Kidney epithelial cell (primary cell): ENCODE measurements at regions not wholly inside any gene's neighbourhood (a gene's known extent, or its start where the extent isn't known, plus 50 kb on each side); places are given as distances from the start of the nearest gene placed in this dataset.
"Not testable (repeated sequence)": the region's sequence is repeated elsewhere in the genome, so short reads cannot be mapped to it uniquely, and the experiment has no call there.

ENCODE experiments used
- DNase-seq: peaks from one replicate; pipeline ENCODE4 v3.0.0-alpha.2; 2010; ENCODE audit warnings: low read depth
- H3K27me3 ChIP-seq: 2 replicates; pipeline ENCODE4 v1.6.0; 2011; ENCODE audit warnings: low read length; ENCODE audit not compliant: control insufficient read depth, insufficient read depth
- H3K36me3 ChIP-seq: 2 replicates; pipeline ENCODE4 v1.5.1; 2011; ENCODE audit warnings: low read length; ENCODE audit not compliant: control insufficient read depth, insufficient read depth
- H3K4me3 ChIP-seq: 2 replicates; pipeline ENCODE4 v1.5.1; 2011; ENCODE audit warnings: low read depth, mild to moderate bottlenecking, control low read depth, low read length
- TF ChIP-seq, protein P1 (sequence below): IDR thresholded peaks from 2 replicates; pipeline ENCODE4 v1.5.1; 2011; ENCODE audit warnings: mild to moderate bottlenecking, moderate library complexity, low read length, control low read depth, inconsistent platforms; ENCODE audit not compliant: insufficient read depth, poor library complexity, severe bottlenecking

- no peak for DNase-seq
- TF ChIP-seq, protein P1, sequence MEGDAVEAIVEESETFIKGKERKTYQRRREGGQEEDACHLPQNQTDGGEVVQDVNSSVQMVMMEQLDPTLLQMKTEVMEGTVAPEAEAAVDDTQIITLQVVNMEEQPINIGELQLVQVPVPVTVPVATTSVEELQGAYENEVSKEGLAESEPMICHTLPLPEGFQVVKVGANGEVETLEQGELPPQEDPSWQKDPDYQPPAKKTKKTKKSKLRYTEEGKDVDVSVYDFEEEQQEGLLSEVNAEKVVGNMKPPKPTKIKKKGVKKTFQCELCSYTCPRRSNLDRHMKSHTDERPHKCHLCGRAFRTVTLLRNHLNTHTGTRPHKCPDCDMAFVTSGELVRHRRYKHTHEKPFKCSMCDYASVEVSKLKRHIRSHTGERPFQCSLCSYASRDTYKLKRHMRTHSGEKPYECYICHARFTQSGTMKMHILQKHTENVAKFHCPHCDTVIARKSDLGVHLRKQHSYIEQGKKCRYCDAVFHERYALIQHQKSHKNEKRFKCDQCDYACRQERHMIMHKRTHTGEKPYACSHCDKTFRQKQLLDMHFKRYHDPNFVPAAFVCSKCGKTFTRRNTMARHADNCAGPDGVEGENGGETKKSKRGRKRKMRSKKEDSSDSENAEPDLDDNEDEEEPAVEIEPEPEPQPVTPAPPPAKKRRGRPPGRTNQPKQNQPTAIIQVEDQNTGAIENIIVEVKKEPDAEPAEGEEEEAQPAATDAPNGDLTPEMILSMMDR, result no peak
- no peak overlapping the region for H3K4me3 ChIP-seq
- no peaks in the 10 kb centered on the region for H3K36me3 ChIP-seq
- no peaks in the 10 kb centered on the region for H3K27me3 ChIP-seq
Measured at GRCh38 chr6:69542494-69542893, 254.3 kb downstream of the LMBRD1 start.

DNA sequence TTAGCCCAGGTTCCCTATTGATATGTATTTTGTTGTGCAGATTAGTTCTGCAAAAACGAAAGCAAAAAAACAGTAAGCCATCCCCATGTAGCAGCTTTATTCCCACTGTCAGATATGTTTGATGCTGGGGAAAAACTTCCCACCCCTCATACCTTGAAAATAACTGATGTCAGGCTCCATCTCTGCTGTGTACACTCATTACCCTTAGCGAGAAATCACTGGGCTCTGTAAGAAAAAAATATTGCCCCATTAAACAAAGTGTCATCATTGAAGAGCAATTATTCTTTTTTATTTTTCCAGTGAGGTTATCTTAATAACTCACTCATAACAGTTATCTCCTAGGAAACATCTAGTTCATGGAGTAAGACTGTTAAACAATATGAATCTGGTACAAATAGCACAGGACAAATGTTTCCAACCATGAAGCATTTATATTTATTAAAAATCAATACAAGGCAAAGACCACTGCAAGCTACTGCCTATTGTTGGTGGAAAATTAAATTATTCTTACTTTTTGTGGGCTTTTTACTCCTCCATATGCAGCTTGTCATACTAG, 268.8 kb downstream of the LMBRD1 start:
- DNase-seq, result no peak
- Histone ChIP-seq H3K36me3 (no peaks in the 10 kb centered on the region), H3K4me3 (no peak overlapping the region), H3K27me3 (no peaks in the 10 kb centered on the region)
- TF ChIP-seq, protein P1, result no peak

DNA sequence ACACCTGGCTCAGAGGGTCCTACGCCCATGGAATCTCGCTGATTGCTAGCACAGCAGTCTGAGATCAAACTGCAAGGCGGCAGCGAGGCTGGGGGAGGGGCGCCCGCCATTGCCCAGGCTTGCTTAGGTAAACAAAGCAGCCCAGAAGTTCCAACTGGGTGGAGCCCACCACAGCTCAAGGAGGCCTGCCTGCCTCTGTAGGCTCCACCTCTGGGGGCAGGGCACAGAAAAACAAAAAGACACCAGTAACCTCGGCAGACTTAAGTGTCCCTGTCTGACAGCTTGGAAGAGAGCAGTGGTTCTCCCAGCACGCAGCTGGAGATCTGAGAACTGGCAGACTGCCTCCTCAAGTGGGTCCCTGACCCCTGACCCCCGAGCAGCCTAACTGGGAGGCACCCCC, 281.3 kb downstream of the LMBRD1 start:
- DNase-seq, H3K4me3 ChIP-seq, H3K27me3 ChIP-seq, H3K36me3 ChIP-seq: not testable (repeated sequence)

DNA sequence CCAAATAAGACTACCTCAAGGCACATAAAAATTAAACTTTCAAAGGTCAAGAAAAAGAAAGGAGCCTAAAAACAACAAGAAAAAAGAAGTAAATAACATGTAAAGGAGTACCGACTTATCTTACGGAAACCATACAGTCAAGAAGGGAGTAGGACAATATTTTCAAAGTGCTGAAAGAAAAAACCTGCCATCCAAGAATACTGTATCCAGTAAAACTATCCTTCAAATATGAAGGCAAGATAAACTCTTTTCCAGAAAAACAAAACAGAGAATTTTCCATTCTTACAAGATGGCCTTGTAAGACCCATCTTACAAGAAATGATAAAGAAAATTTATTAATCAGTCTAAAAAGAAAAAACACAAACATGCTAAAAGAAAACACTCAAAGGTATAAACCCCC, 302.2 kb downstream of the LMBRD1 start:
- TF ChIP-seq, protein P1, result no peak
- Histone ChIP-seq H3K4me3 (no peak overlapping the region), H3K27me3 (no peaks in the 10 kb centered on the region), H3K36me3 (no peaks in the 10 kb centered on the region)
- DNase-seq, result no peak

DNA sequence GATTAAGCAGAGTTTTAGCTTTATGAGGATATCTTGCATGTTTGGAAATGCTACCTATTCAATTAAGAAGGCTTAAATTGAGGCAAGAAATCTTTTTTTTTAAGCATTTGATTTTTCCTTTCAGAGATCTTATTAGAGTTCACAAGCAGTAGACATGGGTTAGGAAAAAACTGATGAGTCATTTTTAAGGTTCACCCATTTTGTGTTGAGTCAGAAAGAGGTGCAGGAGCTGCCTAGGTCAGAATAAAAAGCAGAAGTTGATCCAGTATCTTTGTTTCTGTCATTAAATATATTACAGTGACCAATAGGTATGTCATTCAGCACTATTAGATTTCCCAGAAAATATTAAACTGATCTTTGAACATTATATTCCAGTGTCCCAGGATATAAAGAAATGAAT, 306.8 kb downstream of the LMBRD1 start:
- Histone ChIP-seq H3K36me3 (no peaks in the 10 kb centered on the region), H3K4me3 (no peak overlapping the region), H3K27me3 (no peaks in the 10 kb centered on the region)
- no peak for DNase-seq
- TF ChIP-seq, protein P1, result no peak

DNA sequence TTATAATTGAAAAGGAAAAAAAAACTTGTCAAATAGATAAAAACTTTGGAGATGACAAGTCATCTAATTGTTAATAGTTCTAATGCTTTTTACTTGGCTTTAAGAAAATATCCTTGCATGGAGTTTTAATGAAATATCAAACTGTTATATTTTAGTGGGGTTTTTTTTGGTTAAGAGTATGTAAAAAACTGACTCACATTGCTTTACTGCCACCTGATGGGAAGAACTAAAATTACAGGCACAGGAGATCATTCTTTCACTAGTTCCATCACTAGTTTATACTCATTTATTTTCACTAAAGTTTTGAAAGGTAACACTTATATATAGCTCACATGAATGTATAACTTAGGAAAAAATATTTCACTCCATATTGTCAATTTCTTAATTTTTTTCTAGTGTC, 309.1 kb downstream of the LMBRD1 start:
- Histone ChIP-seq H3K4me3 (no peak overlapping the region), H3K36me3 (no peaks in the 10 kb centered on the region), H3K27me3 (no peaks in the 10 kb centered on the region)
- no peak for DNase-seq
- TF ChIP-seq, protein P1, result peak; percentile 28
